ENCODE measurements at regions not wholly inside any gene's neighbourhood (a gene's known extent, or its start where the extent isn't known, plus 50 kb on each side); places are given as distances from the start of the nearest gene placed in this dataset.

DNA sequence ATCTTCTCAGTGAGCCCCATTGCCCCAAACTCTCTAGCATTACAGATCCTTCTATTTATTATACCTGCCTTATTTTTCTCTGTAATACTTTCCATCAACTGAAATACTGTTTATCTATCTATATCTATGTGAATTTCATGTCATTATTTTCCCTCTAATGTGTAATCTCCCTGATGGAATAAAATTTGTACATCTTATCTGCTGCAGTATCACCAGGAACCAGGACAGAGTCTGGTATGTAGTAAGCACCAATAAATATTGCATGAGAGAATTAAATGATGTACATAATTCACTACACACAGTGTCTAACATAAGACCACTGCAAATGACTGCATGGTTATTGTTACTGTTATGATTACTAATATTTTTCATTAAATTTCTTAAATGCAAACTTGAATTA is 759.1 kb downstream of the PRELID2 start:
- TF ChIP-seq ZSCAN12 (CRISPR knock-in tag; IDR thresholded peaks at IDR 0.05) (no peak), ZNF143 (CRISPR knock-in tag; IDR thresholded peaks at IDR 0.05) (no peak), NFE2L2 (IDR thresholded peaks at IDR 0.05; ENCODE audit: low read length) (no peak), POLR2AphosphoS5 (IDR thresholded peaks at IDR 0.05; ENCODE audit: low read depth, low read length) (no peak), RXRA (CRISPR knock-in tag; IDR thresholded peaks at IDR 0.05) (no peak), CTCF (CRISPR knock-in tag; IDR thresholded peaks at IDR 0.05) (no peak)
- TF ChIP-seq, protein P1, sequence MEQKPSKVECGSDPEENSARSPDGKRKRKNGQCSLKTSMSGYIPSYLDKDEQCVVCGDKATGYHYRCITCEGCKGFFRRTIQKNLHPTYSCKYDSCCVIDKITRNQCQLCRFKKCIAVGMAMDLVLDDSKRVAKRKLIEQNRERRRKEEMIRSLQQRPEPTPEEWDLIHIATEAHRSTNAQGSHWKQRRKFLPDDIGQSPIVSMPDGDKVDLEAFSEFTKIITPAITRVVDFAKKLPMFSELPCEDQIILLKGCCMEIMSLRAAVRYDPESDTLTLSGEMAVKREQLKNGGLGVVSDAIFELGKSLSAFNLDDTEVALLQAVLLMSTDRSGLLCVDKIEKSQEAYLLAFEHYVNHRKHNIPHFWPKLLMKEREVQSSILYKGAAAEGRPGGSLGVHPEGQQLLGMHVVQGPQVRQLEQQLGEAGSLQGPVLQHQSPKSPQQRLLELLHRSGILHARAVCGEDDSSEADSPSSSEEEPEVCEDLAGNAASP (CRISPR knock-in tag; IDR thresholded peaks at IDR 0.05; ENCODE audit: borderline replicate concordance): no peak
- TF ChIP-seq, protein P2, sequence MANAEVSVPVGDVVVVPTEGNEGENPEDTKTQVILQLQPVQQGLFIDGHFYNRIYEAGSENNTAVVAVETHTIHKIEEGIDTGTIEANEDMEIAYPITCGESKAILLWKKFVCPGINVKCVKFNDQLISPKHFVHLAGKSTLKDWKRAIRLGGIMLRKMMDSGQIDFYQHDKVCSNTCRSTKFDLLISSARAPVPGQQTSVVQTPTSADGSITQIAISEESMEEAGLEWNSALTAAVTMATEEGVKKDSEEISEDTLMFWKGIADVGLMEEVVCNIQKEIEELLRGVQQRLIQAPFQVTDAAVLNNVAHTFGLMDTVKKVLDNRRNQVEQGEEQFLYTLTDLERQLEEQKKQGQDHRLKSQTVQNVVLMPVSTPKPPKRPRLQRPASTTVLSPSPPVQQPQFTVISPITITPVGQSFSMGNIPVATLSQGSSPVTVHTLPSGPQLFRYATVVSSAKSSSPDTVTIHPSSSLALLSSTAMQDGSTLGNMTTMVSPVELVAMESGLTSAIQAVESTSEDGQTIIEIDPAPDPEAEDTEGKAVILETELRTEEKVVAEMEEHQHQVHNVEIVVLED (CRISPR knock-in tag; IDR thresholded peaks at IDR 0.05; ENCODE audit: borderline replicate concordance): no peak

All from HepG2 (cell line).